Ramos (cell line): ENCODE measurements at regions not wholly inside any gene's neighbourhood (a gene's known extent, or its start where the extent isn't known, plus 50 kb on each side); places are given as distances from the start of the nearest gene placed in this dataset.

Experiments
- in situ Hi-C: fragments of 300-500 bp; cut with MboI; formaldehyde crosslinking; loops from one replicate; pipeline ENCODE4 v1.14.3; 2022; ENCODE audit warnings: low sequenced_read_pairs; ENCODE audit not compliant: unreplicated experiment

- in situ Hi-C loops: no loop called here
These were observed 310.9 kb downstream of the MFSD1 start for GRCh38 chr3:159112724-159113123.

- in situ Hi-C loops: no loop called here
These were observed 311.5 kb downstream of the MFSD1 start for GRCh38 chr3:159113221-159113875.

GRCh38 chr3:159114582-159114981, 312.7 kb downstream of the MFSD1 start:
- in situ Hi-C loops: no loop called here

- in situ Hi-C loops: no loop called here
These were observed 322.0 kb downstream of the MFSD1 start for GRCh38 chr3:159123877-159124276.

GRCh38 chr3:159126261-159127020, 324.6 kb downstream of the MFSD1 start:
- in situ Hi-C loops: no loop called here

GRCh38 chr3:159127021-159127392, 325.2 kb downstream of the MFSD1 start:
- in situ Hi-C loops: no loop called here

- in situ Hi-C loops: no loop called here
These were observed 326.8 kb downstream of the MFSD1 start for GRCh38 chr3:159128628-159129027.

GRCh38 chr3:159130108-159130507, 328.3 kb downstream of the MFSD1 start:
- in situ Hi-C loops: no loop called here

GRCh38 chr3:159131376-159131775, 329.5 kb downstream of the MFSD1 start:
- in situ Hi-C loops: no loop called here

GRCh38 chr3:159137949-159138348, 336.1 kb downstream of the MFSD1 start:
- in situ Hi-C loops: no loop called here

GRCh38 chr3:159139326-159139725, 337.5 kb downstream of the MFSD1 start:
- in situ Hi-C loops: no loop called here

GRCh38 chr3:159144472-159144871, 342.6 kb downstream of the MFSD1 start:
- in situ Hi-C loops: no loop called here

- in situ Hi-C loops: no loop called here
These were observed 343.0 kb downstream of the MFSD1 start for GRCh38 chr3:159144891-159145290.

- in situ Hi-C loops: no loop called here
These were observed 344.5 kb downstream of the MFSD1 start for GRCh38 chr3:159146392-159146791.

- in situ Hi-C loops: no loop called here
These were observed 345.1 kb downstream of the MFSD1 start for GRCh38 chr3:159146856-159147435.

- in situ Hi-C loops: no loop called here
These were observed 346.0 kb downstream of the MFSD1 start for GRCh38 chr3:159147813-159148212.

- in situ Hi-C loops: no loop called here
These were observed 346.6 kb downstream of the MFSD1 start for GRCh38 chr3:159148466-159148865.

- in situ Hi-C loops: no loop called here
These were observed 347.3 kb downstream of the MFSD1 start for GRCh38 chr3:159149131-159149530.

GRCh38 chr3:159149633-159150032, 347.8 kb downstream of the MFSD1 start:
- in situ Hi-C loops: no loop called here

- in situ Hi-C loops: no loop called here
These were observed 348.3 kb downstream of the MFSD1 start for GRCh38 chr3:159150180-159150579.

- in situ Hi-C loops: no loop called here
These were observed 349.3 kb downstream of the MFSD1 start for GRCh38 chr3:159151130-159151529.

GRCh38 chr3:159157275-159157674, 355.4 kb downstream of the MFSD1 start:
- in situ Hi-C loops: no loop called here
